Nephron progenitor cell (in vitro differentiated cells): ENCODE measurements at regions not wholly inside any gene's neighbourhood (a gene's known extent, or its start where the extent isn't known, plus 50 kb on each side); places are given as distances from the start of the nearest gene placed in this dataset.
A peak's percentile ranks its signal among the peaks of the same experiment; 100 is the strongest.

Experiments
- DNase-seq: peaks from one replicate; pipeline ENCODE4 v3.0.0; 2021
- H3K27ac Mint-ChIP-seq: 2 replicates; pipeline ENCODE4 v1.8.0; 2021; ENCODE audit warnings: mild to moderate bottlenecking, moderate library complexity, mixed read lengths
- H3K27me3 Mint-ChIP-seq: 2 replicates; pipeline ENCODE4 v1.8.0; 2021; ENCODE audit warnings: mild to moderate bottlenecking, low read depth, mixed read lengths; ENCODE audit not compliant: poor library complexity
- H3K36me3 Mint-ChIP-seq: 2 replicates; pipeline ENCODE4 v1.8.0; 2021; ENCODE audit warnings: low read depth, mixed read lengths
- H3K4me1 Mint-ChIP-seq: 2 replicates; pipeline ENCODE4 v1.8.0; 2021; ENCODE audit warnings: mixed read lengths
- H3K4me3 Mint-ChIP-seq: 2 replicates; pipeline ENCODE4 v1.8.0; 2021; ENCODE audit warnings: mild to moderate bottlenecking, moderate library complexity, mixed read lengths
- H3K9me3 Mint-ChIP-seq: 2 replicates; pipeline ENCODE4 v1.8.0; 2021; ENCODE audit warnings: mild to moderate bottlenecking, moderate library complexity, mixed read lengths
- TF ChIP-seq, protein P1 (sequence below): fragments of 200-600 bp; sonication (generic); IDR thresholded peaks from 2 replicates; pipeline ENCODE4 v1.5.0; 2021; ENCODE audit warnings: antibody characterized with exemption

GRCh38 chr12:75961878-75962277 is 69.7 kb downstream of the PHLDA1 start:
- peaks cover 8% of the 10 kb centered on the region for H3K27me3 Mint-ChIP-seq
- no peak for DNase-seq
- H3K4me1 Mint-ChIP-seq, result peaks cover 59% of the 10 kb centered on the region
- H3K36me3 Mint-ChIP-seq, result no peaks in the 10 kb centered on the region
- TF ChIP-seq, protein P1, sequence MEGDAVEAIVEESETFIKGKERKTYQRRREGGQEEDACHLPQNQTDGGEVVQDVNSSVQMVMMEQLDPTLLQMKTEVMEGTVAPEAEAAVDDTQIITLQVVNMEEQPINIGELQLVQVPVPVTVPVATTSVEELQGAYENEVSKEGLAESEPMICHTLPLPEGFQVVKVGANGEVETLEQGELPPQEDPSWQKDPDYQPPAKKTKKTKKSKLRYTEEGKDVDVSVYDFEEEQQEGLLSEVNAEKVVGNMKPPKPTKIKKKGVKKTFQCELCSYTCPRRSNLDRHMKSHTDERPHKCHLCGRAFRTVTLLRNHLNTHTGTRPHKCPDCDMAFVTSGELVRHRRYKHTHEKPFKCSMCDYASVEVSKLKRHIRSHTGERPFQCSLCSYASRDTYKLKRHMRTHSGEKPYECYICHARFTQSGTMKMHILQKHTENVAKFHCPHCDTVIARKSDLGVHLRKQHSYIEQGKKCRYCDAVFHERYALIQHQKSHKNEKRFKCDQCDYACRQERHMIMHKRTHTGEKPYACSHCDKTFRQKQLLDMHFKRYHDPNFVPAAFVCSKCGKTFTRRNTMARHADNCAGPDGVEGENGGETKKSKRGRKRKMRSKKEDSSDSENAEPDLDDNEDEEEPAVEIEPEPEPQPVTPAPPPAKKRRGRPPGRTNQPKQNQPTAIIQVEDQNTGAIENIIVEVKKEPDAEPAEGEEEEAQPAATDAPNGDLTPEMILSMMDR, result no peak
- H3K4me3 Mint-ChIP-seq, result no peak overlapping the region
- no peak overlapping the region for H3K27ac Mint-ChIP-seq
- H3K9me3 Mint-ChIP-seq, result no peaks in the 10 kb centered on the region

- Mint-ChIP-seq H3K27ac (no peak overlapping the region), H3K9me3 (no peaks in the 10 kb centered on the region), H3K36me3 (no peaks in the 10 kb centered on the region), H3K4me3 (no peak overlapping the region), H3K27me3 (peaks cover 8% of the 10 kb centered on the region), H3K4me1 (peaks cover 57% of the 10 kb centered on the region)
- TF ChIP-seq, protein P1, result no peak
- DNase-seq, result no peak
These were observed 70.5 kb downstream of the PHLDA1 start for GRCh38 chr12:75960954-75961661.

DNA sequence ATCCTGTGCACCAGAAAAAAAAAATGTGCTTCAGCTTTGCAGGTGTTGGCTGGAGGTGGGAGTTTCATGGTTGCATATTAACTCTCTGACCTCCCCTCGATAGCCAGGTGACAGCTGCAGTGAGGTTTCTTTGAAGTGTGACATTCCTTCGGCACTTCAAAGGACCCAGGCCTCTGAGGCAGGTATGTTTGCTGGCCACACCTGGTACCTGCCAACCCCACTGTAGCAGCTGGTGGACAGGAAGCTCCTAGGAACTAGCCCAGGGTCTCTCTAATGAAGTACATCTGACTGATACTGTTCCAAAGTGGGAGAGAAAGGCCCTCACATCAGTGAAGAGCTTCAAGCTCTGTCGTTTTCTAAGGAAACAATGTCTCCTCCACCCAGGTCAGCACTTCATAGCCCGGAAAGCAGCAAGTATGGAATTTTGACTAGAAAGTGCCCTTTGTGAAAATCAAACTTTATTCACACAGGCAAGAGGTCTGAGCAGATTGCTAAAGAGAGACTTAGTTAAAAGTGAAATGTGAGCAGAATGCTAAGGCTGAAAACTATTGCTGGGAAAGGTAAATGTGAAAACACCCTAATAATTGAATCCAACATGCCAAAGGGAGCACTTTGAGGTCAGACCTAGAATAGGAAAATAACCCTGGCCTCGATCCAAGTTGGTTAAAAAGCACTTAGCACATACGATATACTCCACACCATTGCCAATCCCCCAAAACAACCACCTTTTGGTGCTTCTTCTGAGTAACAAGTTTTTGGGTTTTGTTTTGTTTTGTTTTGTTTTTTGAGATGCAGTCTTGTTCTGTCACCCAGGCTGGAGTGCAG is 71.3 kb downstream of the PHLDA1 start:
- H3K27ac Mint-ChIP-seq, result peak overlapping the region; percentile 87
- H3K4me3 Mint-ChIP-seq, result no peak overlapping the region
- peaks cover 8% of the 10 kb centered on the region for H3K27me3 Mint-ChIP-seq
- no peak for DNase-seq
- no peaks in the 10 kb centered on the region for H3K9me3 Mint-ChIP-seq
- H3K36me3 Mint-ChIP-seq, result no peaks in the 10 kb centered on the region
- peaks cover 50% of the 10 kb centered on the region for H3K4me1 Mint-ChIP-seq
- TF ChIP-seq, protein P1, result no peak

DNA sequence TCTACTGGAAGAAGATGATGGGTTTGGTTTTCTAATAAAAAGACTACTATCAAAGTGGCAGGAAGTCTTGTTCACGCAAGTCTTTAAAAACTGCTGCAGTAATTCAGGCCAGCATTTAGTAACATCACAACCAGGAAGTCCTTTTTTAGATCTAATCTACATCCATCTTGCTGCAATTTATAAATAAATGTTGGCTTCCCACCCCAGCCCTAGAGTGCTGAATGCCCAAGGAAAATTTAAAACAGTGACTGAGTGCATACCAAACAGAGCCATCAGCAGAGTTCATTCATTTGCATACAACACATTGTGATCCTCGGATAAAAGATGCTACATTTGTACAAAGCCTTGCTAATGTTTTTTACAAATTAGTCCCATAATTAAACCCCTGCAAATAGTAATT is 72.1 kb downstream of the PHLDA1 start:
- TF ChIP-seq, protein P1, result no peak
- no peaks in the 10 kb centered on the region for H3K9me3 Mint-ChIP-seq
- no peaks in the 10 kb centered on the region for H3K36me3 Mint-ChIP-seq
- no peak overlapping the region for H3K27ac Mint-ChIP-seq
- peaks cover 48% of the 10 kb centered on the region for H3K4me1 Mint-ChIP-seq
- no peak overlapping the region for H3K4me3 Mint-ChIP-seq
- no peak for DNase-seq
- H3K27me3 Mint-ChIP-seq, result peaks cover 8% of the 10 kb centered on the region

GRCh38 chr12:75959060-75959459 is 72.5 kb downstream of the PHLDA1 start:
- H3K9me3 Mint-ChIP-seq, result no peaks in the 10 kb centered on the region
- no peaks in the 10 kb centered on the region for H3K36me3 Mint-ChIP-seq
- peaks cover 44% of the 10 kb centered on the region for H3K4me1 Mint-ChIP-seq
- TF ChIP-seq, protein P1, result no peak
- peak overlapping the region; percentile 70 for H3K27ac Mint-ChIP-seq
- no peak overlapping the region for H3K4me3 Mint-ChIP-seq
- H3K27me3 Mint-ChIP-seq, result peaks cover 12% of the 10 kb centered on the region
- no peak for DNase-seq
